Left lung (tissue), 4 donors: ENCODE measurements at regions not wholly inside any gene's neighbourhood (a gene's known extent, or its start where the extent isn't known, plus 50 kb on each side); places are given as distances from the start of the nearest gene placed in this dataset.
"Not testable (repeated sequence)": the region's sequence is repeated elsewhere in the genome, so short reads cannot be mapped to it uniquely, and the experiment has no call there.

Experiments used
- ATAC-seq: fragments of 200-7000 bp; cut with Tn5 transposase; one replicate; pipeline ENCODE4 v1.9.1; 2020; ENCODE audit warnings: moderate library complexity
- DNase-seq, 4 donors: peaks; one replicate each; pipeline ENCODE4 v3.0.0-alpha.2; 2013 to 2020
- H3K27ac ChIP-seq, 2 donors: fragments of 200-600 bp; sonication (generic) in 1 of 2; one replicate each; pipeline versions ENCODE4 v1.5.0 to v1.8.0; 2020 to 2021
- H3K27me3 ChIP-seq, 2 donors: fragments of 200-600 bp; sonication (generic) in 1 of 2; one replicate each; pipeline versions ENCODE4 v1.5.0 to v1.8.0; 2020 to 2021
- H3K36me3 ChIP-seq, 2 donors: fragments of 200-600 bp; sonication (generic) in 1 of 2; one replicate each; pipeline versions ENCODE4 v1.5.0 to v1.8.0; 2020 to 2021
- H3K4me1 ChIP-seq, 2 donors: fragments of 200-600 bp; one replicate each; pipeline ENCODE4 v1.8.0; 2021
- H3K4me3 ChIP-seq, 2 donors: fragments of 200-600 bp; sonication (generic) in 1 of 2; one replicate each; pipeline versions ENCODE4 v1.5.0 to v1.8.0; 2020 to 2021; ENCODE audit warnings: mild to moderate bottlenecking in 1 of 2
- H3K9me3 ChIP-seq, 2 donors: fragments of 200-600 bp; sonication (generic) in 1 of 2; one replicate each; pipeline versions ENCODE4 v1.5.0 to v1.8.0; 2020 to 2021
- CTCF ChIP-seq, 2 donors: fragments of 200-600 bp; sonication (generic) in 1 of 2; IDR thresholded peaks; one replicate each; pipeline versions ENCODE4 v1.5.0 to v1.8.0; 2021; ENCODE audit warnings: antibody characterized with exemption in 2 of 2
- intact Hi-C, 2 donors: fragments of 100-400 bp; cut with DNase I; formaldehyde crosslinking; loops; one replicate each; pipeline versions ENCODE4 v1.11.2 to v1.14.2; 2022
- donor health status: DM: no; HTN: yes; CAD: no.
- donor health status: DM: no; HTN: no; CAD: no.

- Histone ChIP-seq H3K27ac (no peak overlapping the region), H3K36me3 (no peaks in the 10 kb centered on the region), H3K9me3 (peaks cover 0 to 10% of the 10 kb centered on the region in 2 donors), H3K4me3 (no peak overlapping the region), H3K27me3 (no peaks in the 10 kb centered on the region), H3K4me1 (no peaks in the 10 kb centered on the region)
- no peak for TF ChIP-seq CTCF (IDR thresholded peaks at IDR 0.05)
- DNase-seq = no peak
- no peak for ATAC-seq
- intact Hi-C loops = no loop called here
Measured at GRCh38 chr1:117712621-117713020, 106.8 kb downstream of the TENT5C start.

- intact Hi-C loops = no loop called here
- Histone ChIP-seq H3K27ac (no peak overlapping the region), H3K4me3 (no peak overlapping the region), H3K27me3 (no peaks in the 10 kb centered on the region), H3K4me1 (no peaks in the 10 kb centered on the region), H3K9me3 (peaks cover 0 to 20% of the 10 kb centered on the region in 2 donors), H3K36me3 (no peaks in the 10 kb centered on the region)
- TF ChIP-seq CTCF (IDR thresholded peaks at IDR 0.05) = no peak
- DNase-seq = no peak
- no peak for ATAC-seq
Measured at GRCh38 chr1:117714546-117714945, 108.7 kb downstream of the TENT5C start.

- intact Hi-C loops, DNase-seq: not testable (repeated sequence)
Measured at GRCh38 chr1:117716030-117716429, 110.2 kb downstream of the TENT5C start.

GRCh38 chr1:117717980-117718379, 112.1 kb downstream of the TENT5C start:
- H3K36me3 ChIP-seq, ATAC-seq, DNase-seq, H3K27ac ChIP-seq, H3K27me3 ChIP-seq, H3K4me1 ChIP-seq, intact Hi-C loops, H3K4me3 ChIP-seq: not testable (repeated sequence)
- peaks cover 0 to 39% of the 10 kb centered on the region in 2 donors for H3K9me3 ChIP-seq

More at GRCh38 chr1:117716030-117716429, 110.2 kb downstream of the TENT5C start:
- not testable (repeated sequence) for H3K27ac ChIP-seq, ATAC-seq, H3K4me1 ChIP-seq, H3K4me3 ChIP-seq, H3K27me3 ChIP-seq, H3K36me3 ChIP-seq
- H3K9me3 ChIP-seq = peaks cover 0 to 32% of the 10 kb centered on the region in 2 donors

- ATAC-seq, H3K27me3 ChIP-seq, H3K4me1 ChIP-seq, H3K4me3 ChIP-seq, intact Hi-C loops, H3K27ac ChIP-seq, H3K36me3 ChIP-seq, DNase-seq: not testable (repeated sequence)
- peaks cover 0 to 39% of the 10 kb centered on the region in 2 donors for H3K9me3 ChIP-seq
Measured at GRCh38 chr1:117718596-117718995, 112.7 kb downstream of the TENT5C start.

GRCh38 chr1:117719004-117719403, 113.2 kb downstream of the TENT5C start:
- Histone ChIP-seq H3K27me3 (no peaks in the 10 kb centered on the region), H3K9me3 (peaks cover 0 to 39% of the 10 kb centered on the region in 2 donors), H3K27ac (no peak overlapping the region), H3K4me1 (no peaks in the 10 kb centered on the region), H3K4me3 (no peak overlapping the region), H3K36me3 (no peaks in the 10 kb centered on the region)
- no peak for TF ChIP-seq CTCF (IDR thresholded peaks at IDR 0.05)
- intact Hi-C loops = no loop called here
- ATAC-seq = no peak
- no peak for DNase-seq

- DNase-seq (no peak), ATAC-seq (no peak)
- no peaks in the 10 kb centered on the region for H3K27me3 ChIP-seq
- intact Hi-C loops = no loop called here
- no peak overlapping the region for H3K27ac ChIP-seq
- no peak for TF ChIP-seq CTCF (IDR thresholded peaks at IDR 0.05)
- H3K36me3 ChIP-seq = no peaks in the 10 kb centered on the region
- H3K9me3 ChIP-seq = peaks cover 0 to 4% of the 10 kb centered on the region in 2 donors
- peaks cover 6 to 12% of the 10 kb centered on the region in 2 donors for H3K4me1 ChIP-seq
- H3K4me3 ChIP-seq = no peak overlapping the region
Measured at GRCh38 chr1:117732065-117732797, 126.4 kb downstream of the TENT5C start.
